Uterus (tissue), 3 donors: ENCODE measurements at regions not wholly inside any gene's neighbourhood (a gene's known extent, or its start where the extent isn't known, plus 50 kb on each side); places are given as distances from the start of the nearest gene placed in this dataset.
"Not testable (repeated sequence)": the region's sequence is repeated elsewhere in the genome, so short reads cannot be mapped to it uniquely, and the experiment has no call there.

Source experiments
- DNase-seq, 2 donors: peaks; one replicate each; pipeline ENCODE4 v3.0.0-alpha.2; 2019 to 2020
- H3K27ac ChIP-seq, 2 donors: fragments of 200-600 bp; sonication (generic); 1 replicate in 1 of 2; 2 replicates in 1 of 2; pipeline ENCODE4 v1.5.1; 2016 to 2018
- H3K27me3 ChIP-seq, 2 donors: fragments of 200-600 bp; sonication (generic); one replicate each; pipeline ENCODE4 v1.5.1; 2018 to 2019; ENCODE audit warnings: control low read depth in 1 of 2
- H3K36me3 ChIP-seq, 2 donors: fragments of 200-600 bp; sonication (generic); one replicate each; pipeline ENCODE4 v1.5.1; 2019; ENCODE audit warnings: control low read depth in 1 of 2
- H3K4me1 ChIP-seq, 2 donors: fragments of 200-600 bp; sonication (generic); one replicate each; pipeline ENCODE4 v1.5.1; 2018 to 2019; ENCODE audit warnings: control low read depth in 1 of 2
- H3K4me3 ChIP-seq, 2 donors: fragments of 200-600 bp; sonication (generic); 1 replicate in 1 of 2; 2 replicates in 1 of 2; pipeline ENCODE4 v1.5.1; 2018 to 2019; ENCODE audit warnings: mild to moderate bottlenecking in 1 of 2
- H3K9me3 ChIP-seq, 2 donors: fragments of 200-600 bp; sonication (generic); one replicate each; pipeline ENCODE4 v1.5.1; 2019; ENCODE audit warnings: control low read depth in 1 of 2
- POLR2A ChIP-seq, 2 donors: fragments of 450-650 bp; IDR thresholded peaks; one replicate each; pipeline ENCODE4 v1.6.1; 2016; ENCODE audit warnings: antibody characterized with exemption in 2 of 2, mild to moderate bottlenecking in 1 of 2, moderate library complexity in 1 of 2
- intact Hi-C: fragments of 100-400 bp; cut with DNase I; formaldehyde crosslinking; loops from one replicate; pipeline ENCODE4 v1.15.1; 2023; ENCODE audit warnings: low total_unique reads
- TF ChIP-seq, protein P1 (sequence below), 4 experiments: fragments of 200-600 bp in 2 of 4; fragments of 450-650 bp in 2 of 4; sonication (generic) in 2 of 4; IDR thresholded peaks; one replicate each; pipeline ENCODE4 v1.5.1; 2016 to 2019; ENCODE audit warnings: antibody characterized with exemption in 4 of 4, mild to moderate bottlenecking in 2 of 4, moderate library complexity in 1 of 4
- donor health status: DM: yes; HTN: yes; CAD: no.

DNA sequence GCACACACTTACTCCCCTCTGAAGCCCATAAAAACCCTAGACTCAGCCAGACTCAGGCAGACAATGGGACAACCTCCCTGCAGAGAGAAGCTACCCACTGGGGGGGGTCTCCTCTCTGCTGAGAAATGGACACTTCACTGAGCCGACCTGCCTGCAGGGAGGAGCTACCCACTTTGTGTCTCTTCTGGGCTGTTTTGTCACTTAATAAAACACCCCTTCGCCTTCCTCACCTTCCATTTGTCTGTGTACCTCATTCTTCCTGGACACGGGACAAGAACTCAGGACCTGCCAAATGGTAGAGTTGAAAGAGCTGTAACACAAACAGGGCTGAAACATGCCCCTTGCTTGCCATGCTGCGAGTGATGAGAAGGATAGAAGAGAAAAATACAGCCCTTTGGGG lies 151.7 kb upstream of the HDDC2 start:
- no peak overlapping the region for H3K27ac ChIP-seq
- no peak for TF ChIP-seq POLR2A (IDR thresholded peaks at IDR 0.05)
- TF ChIP-seq, protein P1, sequence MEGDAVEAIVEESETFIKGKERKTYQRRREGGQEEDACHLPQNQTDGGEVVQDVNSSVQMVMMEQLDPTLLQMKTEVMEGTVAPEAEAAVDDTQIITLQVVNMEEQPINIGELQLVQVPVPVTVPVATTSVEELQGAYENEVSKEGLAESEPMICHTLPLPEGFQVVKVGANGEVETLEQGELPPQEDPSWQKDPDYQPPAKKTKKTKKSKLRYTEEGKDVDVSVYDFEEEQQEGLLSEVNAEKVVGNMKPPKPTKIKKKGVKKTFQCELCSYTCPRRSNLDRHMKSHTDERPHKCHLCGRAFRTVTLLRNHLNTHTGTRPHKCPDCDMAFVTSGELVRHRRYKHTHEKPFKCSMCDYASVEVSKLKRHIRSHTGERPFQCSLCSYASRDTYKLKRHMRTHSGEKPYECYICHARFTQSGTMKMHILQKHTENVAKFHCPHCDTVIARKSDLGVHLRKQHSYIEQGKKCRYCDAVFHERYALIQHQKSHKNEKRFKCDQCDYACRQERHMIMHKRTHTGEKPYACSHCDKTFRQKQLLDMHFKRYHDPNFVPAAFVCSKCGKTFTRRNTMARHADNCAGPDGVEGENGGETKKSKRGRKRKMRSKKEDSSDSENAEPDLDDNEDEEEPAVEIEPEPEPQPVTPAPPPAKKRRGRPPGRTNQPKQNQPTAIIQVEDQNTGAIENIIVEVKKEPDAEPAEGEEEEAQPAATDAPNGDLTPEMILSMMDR (IDR thresholded peaks at IDR 0.05), result no peak
- intact Hi-C loops, result no loop called here
- H3K4me3 ChIP-seq, result no peak overlapping the region
- no peaks in the 10 kb centered on the region for H3K4me1 ChIP-seq
- no peaks in the 10 kb centered on the region for H3K27me3 ChIP-seq
- no peak for DNase-seq
- no peaks in the 10 kb centered on the region for H3K36me3 ChIP-seq
- H3K9me3 ChIP-seq, result no peaks in the 10 kb centered on the region

DNA sequence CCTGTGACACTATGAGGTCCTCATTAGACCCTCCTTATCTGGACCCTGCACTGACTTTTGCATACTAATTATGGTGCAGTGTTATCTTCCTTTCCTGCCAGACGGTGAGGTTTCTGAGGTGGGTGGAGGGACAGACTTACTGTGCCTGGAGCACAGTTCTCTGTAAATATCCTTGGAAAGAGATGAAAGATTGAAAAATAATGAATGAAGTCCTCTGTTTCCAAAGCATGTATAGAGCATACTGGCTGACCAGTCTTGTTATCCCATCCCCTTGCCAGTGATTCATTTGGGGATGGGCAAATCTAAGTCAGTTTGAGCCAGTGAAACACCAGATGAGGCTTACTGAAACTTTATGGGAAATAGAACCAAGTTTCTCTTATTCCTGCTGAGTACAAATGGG lies 152.6 kb upstream of the HDDC2 start:
- H3K36me3 ChIP-seq, result no peaks in the 10 kb centered on the region

DNA sequence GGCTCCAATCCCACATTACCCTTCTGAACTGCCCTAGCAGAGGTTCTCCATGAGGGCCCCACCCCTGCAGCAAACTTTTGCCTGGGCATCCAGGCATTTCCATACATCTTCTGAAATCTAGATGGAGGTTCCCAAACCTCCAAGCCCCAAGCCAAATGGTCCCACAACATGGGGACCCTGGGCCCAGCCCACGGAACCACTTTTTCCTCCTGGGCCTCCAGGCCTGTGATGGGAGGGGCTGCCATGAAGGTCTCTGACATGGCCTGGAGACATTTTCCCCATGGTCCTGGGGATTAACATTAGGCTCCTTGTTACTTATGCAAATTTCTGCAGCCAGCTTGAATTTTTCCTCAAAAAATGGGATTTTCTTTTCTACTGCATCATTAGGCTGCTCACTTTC lies 156.7 kb upstream of the HDDC2 start:
- H3K4me3 ChIP-seq, intact Hi-C loops: not testable (repeated sequence)

More for the DNA sequence above, 152.6 kb upstream of the HDDC2 start:
- no peak overlapping the region for H3K4me3 ChIP-seq
- H3K4me1 ChIP-seq, result no peaks in the 10 kb centered on the region
- no peak for DNase-seq
- no peaks in the 10 kb centered on the region for H3K9me3 ChIP-seq
- no peaks in the 10 kb centered on the region for H3K27me3 ChIP-seq
- H3K27ac ChIP-seq, result no peak overlapping the region
- intact Hi-C loops, result no loop called here
- TF ChIP-seq, protein P1 (IDR thresholded peaks at IDR 0.05), result no peak
- no peak for TF ChIP-seq POLR2A (IDR thresholded peaks at IDR 0.05)

DNA sequence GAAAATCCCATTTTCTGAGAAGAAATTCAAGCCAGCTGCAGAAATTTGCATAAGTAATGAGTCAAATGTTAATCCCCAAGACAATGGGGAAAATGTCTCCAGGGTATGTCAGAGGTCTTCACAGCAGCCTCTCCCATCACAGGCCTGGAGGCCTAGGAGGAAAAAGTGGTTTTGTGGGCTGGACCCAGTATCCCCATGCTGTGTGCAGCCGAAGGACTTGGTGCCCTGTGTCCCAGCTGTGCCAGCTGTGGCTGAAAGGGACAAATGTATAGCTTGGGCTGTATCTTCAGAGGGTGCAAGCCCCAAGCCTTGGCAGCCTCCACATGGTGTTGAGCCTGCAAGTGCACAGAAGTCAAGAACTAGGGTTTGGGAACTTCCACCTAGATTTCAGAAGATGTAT lies 163.6 kb upstream of the HDDC2 start:
- H3K4me1 ChIP-seq, H3K36me3 ChIP-seq, DNase-seq, H3K9me3 ChIP-seq, H3K4me3 ChIP-seq, H3K27me3 ChIP-seq, H3K27ac ChIP-seq, intact Hi-C loops: not testable (repeated sequence)

More for the DNA sequence above, 156.7 kb upstream of the HDDC2 start:
- H3K9me3 ChIP-seq, H3K4me1 ChIP-seq, H3K27me3 ChIP-seq, H3K27ac ChIP-seq, DNase-seq, H3K36me3 ChIP-seq: not testable (repeated sequence)

DNA sequence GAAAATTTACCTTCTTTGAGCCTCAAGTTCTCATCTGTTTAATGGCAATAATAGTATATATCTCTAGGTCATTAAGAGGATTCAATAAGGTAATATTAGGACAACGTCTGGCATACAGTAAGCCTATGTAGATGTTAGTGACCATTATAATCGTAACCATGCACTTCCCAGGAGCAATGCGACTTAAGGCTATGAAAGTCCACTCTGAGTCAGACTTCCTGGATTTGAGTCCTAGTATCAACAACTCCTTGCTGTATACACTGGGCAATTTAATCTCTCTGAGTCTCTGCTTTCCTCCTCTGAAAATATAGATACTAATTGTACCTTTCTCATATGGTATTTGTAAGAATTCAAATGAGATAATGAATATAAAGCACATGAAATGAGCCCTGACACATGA lies 168.1 kb upstream of the HDDC2 start:
- no peak overlapping the region for H3K27ac ChIP-seq
- DNase-seq, result no peak
- H3K4me1 ChIP-seq, result no peaks in the 10 kb centered on the region
- H3K36me3 ChIP-seq, result no peaks in the 10 kb centered on the region
- TF ChIP-seq, protein P1 (IDR thresholded peaks at IDR 0.05), result no peak
- TF ChIP-seq POLR2A (IDR thresholded peaks at IDR 0.05), result no peak
- H3K9me3 ChIP-seq, result no peaks in the 10 kb centered on the region
- H3K4me3 ChIP-seq, result no peak overlapping the region
- intact Hi-C loops, result no loop called here
- H3K27me3 ChIP-seq, result no peaks in the 10 kb centered on the region

DNA sequence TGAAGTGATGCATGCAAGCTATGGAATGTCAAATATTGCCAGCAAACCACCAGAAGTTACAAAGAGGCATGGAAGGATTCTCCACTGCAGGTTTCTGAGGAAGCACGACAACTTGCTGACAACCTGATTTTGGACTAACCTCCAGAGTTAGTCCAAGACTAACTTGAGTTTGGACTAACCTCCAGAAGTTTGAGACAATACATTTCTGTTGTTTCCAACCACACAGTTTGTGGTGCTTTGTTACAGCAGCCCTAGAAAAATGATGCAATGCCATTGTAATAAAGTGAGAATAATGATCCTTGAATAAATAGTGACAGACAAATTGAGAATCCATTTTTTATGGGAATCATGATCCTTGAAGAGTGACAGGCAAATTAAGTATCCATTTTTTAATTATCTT lies 169.9 kb upstream of the HDDC2 start:
- Histone ChIP-seq H3K27me3 (no peaks in the 10 kb centered on the region), H3K4me1 (no peaks in the 10 kb centered on the region), H3K4me3 (no peak overlapping the region), H3K9me3 (no peaks in the 10 kb centered on the region), H3K36me3 (no peaks in the 10 kb centered on the region), H3K27ac (no peak overlapping the region)
- intact Hi-C loops, result no loop called here
- TF ChIP-seq, protein P1 (IDR thresholded peaks at IDR 0.05), result no peak
- no peak for TF ChIP-seq POLR2A (IDR thresholded peaks at IDR 0.05)
- DNase-seq, result no peak
